ENCODE measurements at regions not wholly inside any gene's neighbourhood (a gene's known extent, or its start where the extent isn't known, plus 50 kb on each side); places are given as distances from the start of the nearest gene placed in this dataset.
A peak's percentile ranks its signal among the peaks of the same experiment; 100 is the strongest.

GRCh38 chr2:128646691-128647090 lies 328.0 kb upstream of the HS6ST1 start:
- Histone ChIP-seq H3K4me1 (ENCODE audit: insufficient read depth, low read length) (peaks cover 27% of the 10 kb centered on the region; the same call in 1 of the 2 replicates), H3K9me3 (ENCODE audit: insufficient read depth, low read depth, low read length) (no peaks in the 10 kb centered on the region), H3K27me3 (ENCODE audit: insufficient read depth, low read length) (0 out of 2 replicates have a peak, but pooled peaks cover 7% of the 10 kb centered on the region), H3K27ac (ENCODE audit: low read length) (no peak overlapping the region), H3K9ac (ENCODE audit: low read depth, low read length) (no peak overlapping the region), H3K4me3 (ENCODE audit: low read length) (no peak overlapping the region), H3K36me3 (ENCODE audit: insufficient read depth, low read depth, low read length) (no peaks in the 10 kb centered on the region)

- no peak overlapping the region for H3K4me3 ChIP-seq (ENCODE audit: low read length)
- H3K27ac ChIP-seq (ENCODE audit: low read length), result no peak overlapping the region
- no peak overlapping the region for H3K9ac ChIP-seq (ENCODE audit: low read depth, low read length)
- H3K4me1 ChIP-seq (ENCODE audit: insufficient read depth, low read length), result peaks cover 4% of the 10 kb centered on the region; the same call in 1 of the 2 replicates
- no peaks in the 10 kb centered on the region for H3K36me3 ChIP-seq (ENCODE audit: insufficient read depth, low read depth, low read length)
- no peaks in the 10 kb centered on the region for H3K27me3 ChIP-seq (ENCODE audit: insufficient read depth, low read length)
- H3K9me3 ChIP-seq (ENCODE audit: insufficient read depth, low read depth, low read length), result no peaks in the 10 kb centered on the region
These were observed 332.3 kb upstream of the HS6ST1 start for GRCh38 chr2:128651000-128651399.

DNA sequence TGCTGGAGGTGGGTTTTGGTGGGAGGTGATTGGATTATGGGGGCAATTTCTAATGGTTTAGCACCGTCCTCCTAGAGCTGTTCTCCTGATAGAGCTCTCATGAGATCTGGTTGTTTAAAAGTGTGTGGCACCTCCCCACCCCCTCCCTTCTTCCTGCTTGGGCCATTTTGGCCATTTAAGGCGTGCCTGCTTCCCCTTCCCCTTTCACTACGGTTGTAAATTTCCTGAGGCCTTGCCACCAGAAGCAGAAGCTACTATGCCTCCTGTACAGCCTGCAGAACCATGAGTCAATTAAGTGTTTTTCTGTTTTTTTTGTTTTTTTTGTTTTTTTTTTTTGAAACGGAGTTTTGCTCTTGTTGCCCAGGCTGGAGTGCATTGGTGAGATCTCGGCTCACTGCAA lies 335.7 kb upstream of the HS6ST1 start:
- Histone ChIP-seq H3K27ac (ENCODE audit: low read length) (peak overlapping the region; percentile 35), H3K9ac (ENCODE audit: low read depth, low read length) (no peak overlapping the region), H3K27me3 (ENCODE audit: insufficient read depth, low read length) (no peaks in the 10 kb centered on the region), H3K9me3 (ENCODE audit: insufficient read depth, low read depth, low read length) (no peaks in the 10 kb centered on the region), H3K4me3 (ENCODE audit: low read length) (no peak overlapping the region), H3K36me3 (ENCODE audit: insufficient read depth, low read depth, low read length) (no peaks in the 10 kb centered on the region), H3K4me1 (ENCODE audit: insufficient read depth, low read length) (no peaks in the 10 kb centered on the region)

DNA sequence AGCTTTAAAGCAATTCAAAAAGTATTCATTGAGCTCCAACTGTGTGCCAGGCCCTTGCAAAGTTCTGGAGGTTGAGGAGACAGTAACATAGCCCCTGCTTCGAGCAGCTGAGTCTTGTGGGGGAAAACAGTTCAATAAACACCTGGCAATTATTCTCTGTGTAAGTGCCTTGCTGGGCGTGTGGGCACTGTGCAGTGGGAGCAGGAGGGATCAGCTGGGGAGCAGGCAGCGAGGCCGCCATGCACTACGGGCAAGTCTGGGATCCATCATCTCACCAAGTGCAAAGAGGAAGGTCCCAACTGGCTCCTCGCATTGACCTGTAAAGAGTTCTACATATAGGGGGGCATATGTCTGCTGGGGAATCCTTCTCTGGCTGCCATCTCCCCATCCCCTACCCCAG lies 342.2 kb upstream of the HS6ST1 start:
- Histone ChIP-seq H3K27me3 (ENCODE audit: insufficient read depth, low read length) (no peaks in the 10 kb centered on the region), H3K36me3 (ENCODE audit: insufficient read depth, low read depth, low read length) (no peaks in the 10 kb centered on the region), H3K27ac (ENCODE audit: low read length) (no peak overlapping the region), H3K9me3 (ENCODE audit: insufficient read depth, low read depth, low read length) (no peaks in the 10 kb centered on the region), H3K9ac (ENCODE audit: low read depth, low read length) (no peak overlapping the region), H3K4me3 (ENCODE audit: low read length) (no peak overlapping the region), H3K4me1 (ENCODE audit: insufficient read depth, low read length) (no peaks in the 10 kb centered on the region)

DNA sequence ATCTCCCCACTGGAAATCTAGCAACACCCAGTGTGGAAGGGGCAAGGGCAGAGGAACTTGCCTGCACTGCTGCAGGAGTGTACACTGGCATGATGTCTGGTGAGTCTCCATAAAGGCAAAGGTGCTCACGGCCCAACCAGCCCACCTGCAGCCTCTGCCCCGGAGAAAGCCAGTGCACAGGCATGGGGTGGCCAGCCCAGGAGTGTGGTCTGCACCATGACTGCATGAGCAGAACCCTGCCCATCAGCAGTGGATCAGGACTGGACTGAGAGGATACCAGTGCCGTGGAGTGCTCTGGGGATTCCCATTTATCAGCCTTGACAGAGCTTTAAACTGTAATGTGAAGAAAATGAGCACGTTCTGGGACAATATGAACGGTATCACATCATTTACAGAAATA lies 342.6 kb upstream of the HS6ST1 start:
- Histone ChIP-seq H3K9ac (ENCODE audit: low read depth, low read length) (no peak overlapping the region), H3K27ac (ENCODE audit: low read length) (no peak overlapping the region), H3K9me3 (ENCODE audit: insufficient read depth, low read depth, low read length) (no peaks in the 10 kb centered on the region), H3K36me3 (ENCODE audit: insufficient read depth, low read depth, low read length) (no peaks in the 10 kb centered on the region), H3K4me1 (ENCODE audit: insufficient read depth, low read length) (no peaks in the 10 kb centered on the region), H3K4me3 (ENCODE audit: low read length) (no peak overlapping the region), H3K27me3 (ENCODE audit: insufficient read depth, low read length) (no peaks in the 10 kb centered on the region)

DNA sequence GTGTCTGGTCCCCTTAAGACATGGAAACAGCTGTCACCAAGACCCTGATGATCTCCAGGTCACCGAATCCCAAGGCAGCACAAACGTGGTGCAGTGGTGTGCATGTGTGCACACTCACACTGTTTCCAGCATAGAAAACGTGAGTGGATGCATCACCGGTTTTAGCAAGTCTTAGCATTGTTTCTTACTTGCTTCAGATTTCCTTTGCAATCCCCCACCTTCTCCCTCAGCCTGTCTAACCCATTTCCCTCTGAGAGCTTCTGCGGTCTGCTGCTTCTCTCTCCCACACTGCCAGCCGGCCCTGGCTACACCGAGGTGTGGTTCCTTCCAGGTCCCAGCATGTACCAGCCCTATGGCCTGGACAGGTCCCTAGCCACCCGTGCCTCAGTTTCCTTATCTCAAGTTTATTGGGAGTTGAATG lies 343.4 kb upstream of the HS6ST1 start:
- H3K27ac ChIP-seq (ENCODE audit: low read length), result no peak overlapping the region
- H3K4me3 ChIP-seq (ENCODE audit: low read length), result no peak overlapping the region
- no peak overlapping the region for H3K9ac ChIP-seq (ENCODE audit: low read depth, low read length)
- H3K36me3 ChIP-seq (ENCODE audit: insufficient read depth, low read depth, low read length), result no peaks in the 10 kb centered on the region
- no peaks in the 10 kb centered on the region for H3K4me1 ChIP-seq (ENCODE audit: insufficient read depth, low read length)
- H3K27me3 ChIP-seq (ENCODE audit: insufficient read depth, low read length), result no peaks in the 10 kb centered on the region
- no peaks in the 10 kb centered on the region for H3K9me3 ChIP-seq (ENCODE audit: insufficient read depth, low read depth, low read length)

DNA sequence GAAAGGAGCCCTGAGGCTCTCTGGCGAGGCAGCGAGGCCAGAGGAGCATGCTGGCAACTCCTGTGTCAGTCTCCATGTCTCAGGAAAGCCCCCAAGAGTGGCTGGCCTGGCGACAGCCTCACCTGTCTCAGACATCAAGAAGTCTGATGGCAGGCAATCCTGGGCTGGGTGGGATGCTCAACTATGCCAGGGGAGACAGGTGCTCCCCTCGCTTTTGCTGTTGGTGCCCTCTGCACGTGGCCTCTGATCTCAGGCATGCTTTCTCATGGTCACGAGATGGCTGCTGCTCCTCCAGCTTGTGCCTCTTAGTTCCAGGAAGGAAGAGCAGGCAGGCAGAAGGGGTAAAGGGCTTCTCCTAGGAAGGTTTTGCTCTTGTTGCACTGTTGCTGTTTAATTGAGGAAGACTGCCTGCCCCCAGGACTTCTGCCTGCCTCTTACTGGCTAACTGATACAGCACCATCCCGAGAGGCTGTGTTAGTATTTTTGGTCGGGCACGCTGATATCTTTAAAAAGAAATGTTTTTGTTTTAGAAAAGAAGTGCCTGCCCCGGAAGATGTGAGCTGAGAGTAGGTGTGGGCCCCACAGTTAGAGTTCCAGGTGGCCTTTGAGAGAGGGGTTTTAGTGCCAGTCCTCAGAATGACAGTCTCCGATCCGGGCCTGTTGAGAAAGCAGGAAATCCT lies 344.8 kb upstream of the HS6ST1 start:
- Histone ChIP-seq H3K9ac (ENCODE audit: low read depth, low read length) (no peak overlapping the region), H3K4me3 (ENCODE audit: low read length) (no peak overlapping the region), H3K36me3 (ENCODE audit: insufficient read depth, low read depth, low read length) (no peaks in the 10 kb centered on the region), H3K4me1 (ENCODE audit: insufficient read depth, low read length) (no peaks in the 10 kb centered on the region), H3K27me3 (ENCODE audit: insufficient read depth, low read length) (no peaks in the 10 kb centered on the region), H3K27ac (ENCODE audit: low read length) (no peak overlapping the region), H3K9me3 (ENCODE audit: insufficient read depth, low read depth, low read length) (no peaks in the 10 kb centered on the region)

- H3K36me3 ChIP-seq (ENCODE audit: insufficient read depth, low read depth, low read length), result no peaks in the 10 kb centered on the region
- H3K9me3 ChIP-seq (ENCODE audit: insufficient read depth, low read depth, low read length), result no peaks in the 10 kb centered on the region
- no peak overlapping the region; the same call in 1 of the 2 replicates for H3K9ac ChIP-seq (ENCODE audit: low read depth, low read length)
- H3K4me3 ChIP-seq (ENCODE audit: low read length), result no peak overlapping the region
- H3K27ac ChIP-seq (ENCODE audit: low read length), result no peak overlapping the region
- H3K4me1 ChIP-seq (ENCODE audit: insufficient read depth, low read length), result no peaks in the 10 kb centered on the region
- H3K27me3 ChIP-seq (ENCODE audit: insufficient read depth, low read length), result no peaks in the 10 kb centered on the region
These were observed 345.9 kb upstream of the HS6ST1 start for GRCh38 chr2:128664499-128664971.

DNA sequence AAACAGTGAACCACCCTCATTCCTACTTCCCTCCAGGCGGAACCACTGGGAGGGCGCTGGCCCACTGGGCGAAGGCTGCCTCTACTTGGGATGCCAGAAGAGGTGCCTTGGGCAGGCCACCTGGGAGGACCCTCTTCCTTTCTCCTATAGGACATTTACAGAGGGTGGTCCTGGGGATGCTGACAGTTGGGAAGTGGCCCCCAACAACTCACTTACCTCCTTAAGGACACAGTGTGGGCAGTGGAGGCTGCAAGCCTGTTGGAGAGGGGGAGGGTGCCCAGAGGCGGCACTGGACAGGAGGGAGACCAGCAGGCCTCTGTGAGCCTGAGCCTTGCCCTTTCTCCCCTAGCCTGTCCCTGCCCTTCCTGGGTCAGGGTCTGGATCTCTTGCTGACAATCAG lies 346.4 kb upstream of the HS6ST1 start:
- no peaks in the 10 kb centered on the region for H3K9me3 ChIP-seq (ENCODE audit: insufficient read depth, low read depth, low read length)
- H3K27ac ChIP-seq (ENCODE audit: low read length), result no peak overlapping the region
- no peaks in the 10 kb centered on the region for H3K27me3 ChIP-seq (ENCODE audit: insufficient read depth, low read length)
- no peak overlapping the region for H3K4me3 ChIP-seq (ENCODE audit: low read length)
- no peaks in the 10 kb centered on the region for H3K36me3 ChIP-seq (ENCODE audit: insufficient read depth, low read depth, low read length)
- H3K4me1 ChIP-seq (ENCODE audit: insufficient read depth, low read length), result no peaks in the 10 kb centered on the region
- no peak overlapping the region; the same call in 1 of the 2 replicates for H3K9ac ChIP-seq (ENCODE audit: low read depth, low read length)

DNA sequence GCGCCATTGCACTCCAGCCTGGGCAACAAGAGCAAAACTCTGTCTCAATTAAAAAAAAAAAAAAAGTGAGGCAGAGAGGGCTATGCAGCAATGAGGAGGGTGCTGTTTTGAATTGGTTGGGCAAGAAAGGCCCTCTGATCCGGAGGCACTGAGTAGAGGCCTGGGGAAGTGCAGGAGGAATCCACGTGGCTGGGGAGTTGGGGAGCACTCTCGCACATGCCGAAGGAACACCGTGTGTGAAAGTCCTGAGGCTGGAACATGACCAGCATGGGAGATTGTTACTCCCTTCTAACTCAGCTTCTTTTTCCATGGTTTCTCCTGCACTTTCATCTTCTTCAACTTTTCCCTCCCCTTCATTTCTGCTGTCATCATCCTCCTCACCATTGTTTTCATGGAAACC lies 347.9 kb upstream of the HS6ST1 start:
- no peaks in the 10 kb centered on the region for H3K4me1 ChIP-seq (ENCODE audit: insufficient read depth, low read length)
- H3K4me3 ChIP-seq (ENCODE audit: low read length), result no peak overlapping the region
- no peak overlapping the region for H3K9ac ChIP-seq (ENCODE audit: low read depth, low read length)
- H3K27me3 ChIP-seq (ENCODE audit: insufficient read depth, low read length), result no peaks in the 10 kb centered on the region
- no peak overlapping the region for H3K27ac ChIP-seq (ENCODE audit: low read length)
- no peaks in the 10 kb centered on the region for H3K9me3 ChIP-seq (ENCODE audit: insufficient read depth, low read depth, low read length)
- no peaks in the 10 kb centered on the region for H3K36me3 ChIP-seq (ENCODE audit: insufficient read depth, low read depth, low read length)

GRCh38 chr2:128667391-128667790 lies 348.7 kb upstream of the HS6ST1 start:
- Histone ChIP-seq H3K9me3 (ENCODE audit: insufficient read depth, low read depth, low read length) (no peaks in the 10 kb centered on the region), H3K4me1 (ENCODE audit: insufficient read depth, low read length) (no peaks in the 10 kb centered on the region), H3K36me3 (ENCODE audit: insufficient read depth, low read depth, low read length) (no peaks in the 10 kb centered on the region), H3K27ac (ENCODE audit: low read length) (no peak overlapping the region), H3K27me3 (ENCODE audit: insufficient read depth, low read length) (no peaks in the 10 kb centered on the region), H3K4me3 (ENCODE audit: low read length) (no peak overlapping the region), H3K9ac (ENCODE audit: low read depth, low read length) (no peak overlapping the region)

GRCh38 chr2:128668946-128669345 lies 350.3 kb upstream of the HS6ST1 start:
- no peaks in the 10 kb centered on the region for H3K9me3 ChIP-seq (ENCODE audit: insufficient read depth, low read depth, low read length)
- H3K4me3 ChIP-seq (ENCODE audit: low read length), result no peak overlapping the region
- no peaks in the 10 kb centered on the region for H3K27me3 ChIP-seq (ENCODE audit: insufficient read depth, low read length)
- H3K9ac ChIP-seq (ENCODE audit: low read depth, low read length), result no peak overlapping the region
- H3K36me3 ChIP-seq (ENCODE audit: insufficient read depth, low read depth, low read length), result no peaks in the 10 kb centered on the region
- no peak overlapping the region for H3K27ac ChIP-seq (ENCODE audit: low read length)
- no peaks in the 10 kb centered on the region for H3K4me1 ChIP-seq (ENCODE audit: insufficient read depth, low read length)
